Colonic mucosa (tissue), 4 donors: ENCODE measurements at regions not wholly inside any gene's neighbourhood (a gene's known extent, or its start where the extent isn't known, plus 50 kb on each side); places are given as distances from the start of the nearest gene placed in this dataset.

Experiments
- DNase-seq: peaks from one replicate; pipeline ENCODE4 v3.0.0-alpha.2; 2020
- H3K27ac ChIP-seq: fragments of 200-600 bp; one replicate; pipeline ENCODE4 v1.8.0; 2021
- H3K27me3 ChIP-seq: fragments of 200-600 bp; one replicate; pipeline ENCODE4 v1.8.0; 2021
- H3K36me3 ChIP-seq: fragments of 200-600 bp; one replicate; pipeline ENCODE4 v1.8.0; 2021
- H3K4me1 ChIP-seq: fragments of 200-600 bp; one replicate; pipeline ENCODE4 v1.8.0; 2021; ENCODE audit warnings: mild to moderate bottlenecking
- H3K4me3 ChIP-seq: fragments of 200-600 bp; one replicate; pipeline ENCODE4 v1.8.0; 2021
- H3K9ac ChIP-seq, 2 donors: one replicate each; pipeline ENCODE4 v1.7.0; 2013; ENCODE audit warnings: control low read depth in 2 of 2, low read depth in 2 of 2, low read length in 2 of 2
- H3K9me3 ChIP-seq: fragments of 200-600 bp; one replicate; pipeline ENCODE4 v1.8.0; 2021
- intact Hi-C: fragments of 100-400 bp; cut with DNase I; formaldehyde crosslinking; loops from one replicate; pipeline ENCODE4 v1.14.1; 2022
- TF ChIP-seq, protein P1 (sequence below): fragments of 200-600 bp; IDR thresholded peaks from one replicate; pipeline ENCODE4 v1.8.0; 2022; ENCODE audit warnings: antibody characterized with exemption, mild to moderate bottlenecking
- donor health status: healthy.
- donor health status: DM: no; HTN: no; CAD: no.
- donor health status: DM: no; HTN: no; CAD: no.

GRCh38 chr3:187448674-187449073 lies 80.5 kb downstream of the RTP4 start:
- TF ChIP-seq, protein P1, sequence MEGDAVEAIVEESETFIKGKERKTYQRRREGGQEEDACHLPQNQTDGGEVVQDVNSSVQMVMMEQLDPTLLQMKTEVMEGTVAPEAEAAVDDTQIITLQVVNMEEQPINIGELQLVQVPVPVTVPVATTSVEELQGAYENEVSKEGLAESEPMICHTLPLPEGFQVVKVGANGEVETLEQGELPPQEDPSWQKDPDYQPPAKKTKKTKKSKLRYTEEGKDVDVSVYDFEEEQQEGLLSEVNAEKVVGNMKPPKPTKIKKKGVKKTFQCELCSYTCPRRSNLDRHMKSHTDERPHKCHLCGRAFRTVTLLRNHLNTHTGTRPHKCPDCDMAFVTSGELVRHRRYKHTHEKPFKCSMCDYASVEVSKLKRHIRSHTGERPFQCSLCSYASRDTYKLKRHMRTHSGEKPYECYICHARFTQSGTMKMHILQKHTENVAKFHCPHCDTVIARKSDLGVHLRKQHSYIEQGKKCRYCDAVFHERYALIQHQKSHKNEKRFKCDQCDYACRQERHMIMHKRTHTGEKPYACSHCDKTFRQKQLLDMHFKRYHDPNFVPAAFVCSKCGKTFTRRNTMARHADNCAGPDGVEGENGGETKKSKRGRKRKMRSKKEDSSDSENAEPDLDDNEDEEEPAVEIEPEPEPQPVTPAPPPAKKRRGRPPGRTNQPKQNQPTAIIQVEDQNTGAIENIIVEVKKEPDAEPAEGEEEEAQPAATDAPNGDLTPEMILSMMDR, result no peak
- no peak overlapping the region for H3K9ac ChIP-seq
- H3K4me1 ChIP-seq, result no peaks in the 10 kb centered on the region
- intact Hi-C loops, result no loop called here
- no peaks in the 10 kb centered on the region for H3K27me3 ChIP-seq
- no peaks in the 10 kb centered on the region for H3K36me3 ChIP-seq
- no peak overlapping the region for H3K27ac ChIP-seq
- H3K9me3 ChIP-seq, result no peaks in the 10 kb centered on the region
- H3K4me3 ChIP-seq, result no peak overlapping the region
- DNase-seq, result no peak

DNA sequence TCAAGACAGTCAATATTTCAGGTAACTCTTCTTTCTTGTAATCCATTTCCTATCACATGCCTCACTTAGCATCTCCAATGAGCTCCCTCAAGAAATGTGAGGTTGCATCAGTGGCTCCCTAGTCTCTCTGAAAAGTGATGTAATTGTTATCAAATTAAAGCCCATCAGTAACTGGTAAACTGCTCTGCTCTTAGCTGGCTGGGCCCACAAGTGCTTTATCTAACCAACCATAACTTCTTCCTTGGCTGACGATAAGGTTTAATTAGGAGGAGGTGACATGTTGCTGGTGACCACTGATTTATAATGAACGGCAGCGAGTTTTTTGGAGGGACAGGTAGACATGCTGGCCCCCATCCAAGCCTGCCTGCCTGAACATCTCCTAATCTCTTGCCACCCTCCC lies 79.6 kb downstream of the RTP4 start:
- DNase-seq, result no peak
- Histone ChIP-seq H3K4me1 (no peaks in the 10 kb centered on the region), H3K9me3 (no peaks in the 10 kb centered on the region), H3K27me3 (no peaks in the 10 kb centered on the region), H3K4me3 (no peak overlapping the region), H3K36me3 (no peaks in the 10 kb centered on the region), H3K27ac (no peak overlapping the region), H3K9ac (no peak overlapping the region)
- intact Hi-C loops, result no loop called here
- TF ChIP-seq, protein P1, result no peak

GRCh38 chr3:187445356-187445755 lies 77.2 kb downstream of the RTP4 start:
- intact Hi-C loops, result no loop called here
- DNase-seq, result no peak
- TF ChIP-seq, protein P1, result no peak
- Histone ChIP-seq H3K4me1 (no peaks in the 10 kb centered on the region), H3K9me3 (no peaks in the 10 kb centered on the region), H3K9ac (no peak overlapping the region), H3K36me3 (no peaks in the 10 kb centered on the region), H3K27ac (no peak overlapping the region), H3K4me3 (no peak overlapping the region), H3K27me3 (no peaks in the 10 kb centered on the region)

GRCh38 chr3:187434524-187434923 lies 66.3 kb downstream of the RTP4 start:
- Histone ChIP-seq H3K36me3 (no peaks in the 10 kb centered on the region), H3K9me3 (no peaks in the 10 kb centered on the region), H3K27me3 (no peaks in the 10 kb centered on the region), H3K9ac (no peak overlapping the region), H3K27ac (no peak overlapping the region), H3K4me3 (no peak overlapping the region), H3K4me1 (no peaks in the 10 kb centered on the region)
- DNase-seq, result no peak
- TF ChIP-seq, protein P1, result no peak
- intact Hi-C loops, result no loop called here

DNA sequence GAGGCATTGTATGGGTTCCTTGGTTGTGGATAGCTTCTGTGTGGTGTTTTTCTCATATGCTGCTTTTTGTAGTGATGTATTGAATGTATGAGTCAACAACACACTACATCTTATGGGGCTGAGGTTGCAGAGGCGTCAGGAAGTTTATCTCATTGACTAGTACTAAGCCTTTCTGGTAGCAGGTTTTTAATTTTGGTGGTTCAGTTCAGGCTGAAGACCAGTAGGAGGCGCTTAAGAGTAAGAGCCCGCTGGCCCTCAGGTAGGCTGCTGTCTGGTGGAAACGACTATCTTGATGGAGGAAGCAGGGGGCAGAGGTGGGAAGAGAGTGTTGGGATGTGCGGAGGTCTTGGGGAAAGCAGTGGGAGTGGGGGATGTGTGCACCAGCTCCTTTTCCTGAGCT lies 62.4 kb downstream of the RTP4 start:
- Histone ChIP-seq H3K27ac (no peak overlapping the region), H3K27me3 (no peaks in the 10 kb centered on the region), H3K4me3 (no peak overlapping the region), H3K9ac (no peak overlapping the region), H3K9me3 (no peaks in the 10 kb centered on the region), H3K4me1 (no peaks in the 10 kb centered on the region), H3K36me3 (no peaks in the 10 kb centered on the region)
- TF ChIP-seq, protein P1, result no peak
- intact Hi-C loops, result no loop called here
- DNase-seq, result no peak
